Right kidney (tissue), 1 donor: ENCODE measurements at regions not wholly inside any gene's neighbourhood (a gene's known extent, or its start where the extent isn't known, plus 50 kb on each side); places are given as distances from the start of the nearest gene placed in this dataset.

Source experiments
- DNase-seq: peaks from one replicate; pipeline ENCODE4 v3.0.0-alpha.2; 2016

- no peak for DNase-seq
These were observed 220.1 kb upstream of the GSE1 start for GRCh38 chr16:85392756-85393673.

- peak; percentile 78 for DNase-seq
These were observed 219.3 kb upstream of the GSE1 start for GRCh38 chr16:85393674-85394451.

- DNase-seq, result no peak
These were observed 218.5 kb upstream of the GSE1 start for GRCh38 chr16:85394456-85395206.

- peak; percentile 66 for DNase-seq
These were observed 217.8 kb upstream of the GSE1 start for GRCh38 chr16:85395207-85395912.

- DNase-seq, result peak; percentile 66
These were observed 216.9 kb upstream of the GSE1 start for GRCh38 chr16:85395913-85396878.

DNA sequence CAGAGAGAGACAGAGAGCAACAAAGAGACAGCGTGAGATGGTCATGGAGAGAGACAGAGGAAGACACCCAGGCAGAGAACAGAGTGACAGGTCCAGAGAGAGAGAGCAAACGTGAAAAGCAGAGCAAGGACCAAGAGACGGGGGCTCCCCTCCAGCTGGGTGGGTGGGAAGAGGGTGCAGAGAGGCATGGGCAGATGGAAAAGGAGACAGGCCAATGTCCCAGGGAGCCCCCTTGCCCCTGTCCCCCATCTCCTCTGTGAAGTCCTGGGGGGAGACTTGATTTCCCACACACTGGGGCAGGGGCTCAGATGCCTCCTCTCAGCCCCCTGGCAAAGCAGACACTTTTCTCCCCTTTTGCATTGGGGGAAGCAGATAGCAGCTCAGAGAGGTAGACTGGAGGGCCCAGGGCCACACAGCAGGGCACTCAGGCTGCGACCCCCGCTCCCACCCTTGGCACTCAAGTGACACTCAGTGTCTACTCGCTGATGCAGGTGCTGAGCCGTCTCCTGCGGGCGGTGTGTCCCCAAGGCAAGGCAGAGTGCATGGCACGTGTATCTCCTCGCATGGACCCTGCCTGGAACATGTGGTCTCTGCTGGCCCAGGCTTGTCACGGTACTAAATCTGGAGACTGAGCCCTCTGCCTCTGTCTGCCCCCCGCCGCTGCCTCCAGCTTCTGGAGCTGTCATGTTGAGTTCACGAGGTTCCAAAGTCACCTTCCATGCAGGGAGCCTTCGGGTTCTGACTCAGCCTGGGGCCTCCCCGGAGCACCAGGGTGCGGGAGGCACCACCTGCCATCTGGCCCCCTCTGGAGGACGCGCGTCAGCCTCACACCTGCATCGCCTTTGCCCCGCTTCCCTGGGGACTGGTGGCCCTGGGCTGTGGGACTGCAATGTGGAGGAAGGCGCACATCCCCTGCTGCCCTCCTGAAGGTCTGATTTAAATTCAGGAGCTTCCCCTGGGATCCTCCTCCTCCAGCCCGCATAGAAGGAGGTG lies 215.9 kb upstream of the GSE1 start:
- DNase-seq, result no peak

GRCh38 chr16:85398050-85398451 lies 215.1 kb upstream of the GSE1 start:
- no peak for DNase-seq

- DNase-seq, result no peak
These were observed 214.2 kb upstream of the GSE1 start for GRCh38 chr16:85398688-85399582.

- DNase-seq, result peak; percentile 45
These were observed 213.4 kb upstream of the GSE1 start for GRCh38 chr16:85399583-85400284.

- DNase-seq, result no peak
These were observed 212.6 kb upstream of the GSE1 start for GRCh38 chr16:85400305-85401205.

- no peak for DNase-seq
These were observed 211.7 kb upstream of the GSE1 start for GRCh38 chr16:85401370-85401916.

DNA sequence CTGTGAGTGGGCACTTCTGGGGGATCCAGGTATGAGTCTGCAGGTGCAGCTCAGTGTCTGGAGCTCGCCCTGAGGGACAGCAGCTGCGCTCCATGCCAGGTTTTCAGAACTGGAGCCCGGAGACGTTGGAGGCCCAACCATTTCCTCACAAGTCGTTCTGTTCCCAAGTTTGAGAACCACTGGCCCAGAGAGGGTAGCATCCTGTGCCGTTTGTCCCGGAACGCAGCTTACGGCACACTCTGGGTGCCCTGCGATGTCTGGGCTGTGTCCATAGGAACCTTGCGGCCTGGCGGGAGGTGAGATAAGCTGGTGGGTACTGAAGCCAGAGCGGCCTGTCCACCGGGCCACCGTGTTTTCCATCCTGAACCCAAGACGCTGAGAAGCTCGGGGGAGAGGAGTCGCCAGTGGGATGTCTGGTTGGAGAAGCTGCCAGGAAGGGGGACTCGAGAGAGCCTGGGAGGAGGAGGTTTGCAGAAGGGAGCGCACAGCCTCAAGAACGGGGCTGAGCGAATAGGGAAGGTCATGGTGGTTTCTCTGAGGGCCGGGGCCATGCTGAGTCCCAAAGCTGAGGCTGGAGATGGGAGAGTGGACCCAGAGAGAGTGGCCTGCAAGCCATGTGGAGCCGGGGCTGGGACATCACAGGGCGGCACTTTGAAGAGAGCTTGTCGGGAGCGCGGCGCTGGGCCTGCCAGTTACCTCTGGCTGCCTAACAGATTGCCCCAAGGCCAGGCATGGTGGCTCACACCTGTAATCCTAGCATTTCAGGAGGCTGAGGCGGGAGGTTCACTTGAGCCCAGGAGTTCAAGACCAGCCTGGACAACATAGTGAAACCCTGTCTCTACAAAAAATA lies 211.0 kb upstream of the GSE1 start:
- DNase-seq, result no peak

DNA sequence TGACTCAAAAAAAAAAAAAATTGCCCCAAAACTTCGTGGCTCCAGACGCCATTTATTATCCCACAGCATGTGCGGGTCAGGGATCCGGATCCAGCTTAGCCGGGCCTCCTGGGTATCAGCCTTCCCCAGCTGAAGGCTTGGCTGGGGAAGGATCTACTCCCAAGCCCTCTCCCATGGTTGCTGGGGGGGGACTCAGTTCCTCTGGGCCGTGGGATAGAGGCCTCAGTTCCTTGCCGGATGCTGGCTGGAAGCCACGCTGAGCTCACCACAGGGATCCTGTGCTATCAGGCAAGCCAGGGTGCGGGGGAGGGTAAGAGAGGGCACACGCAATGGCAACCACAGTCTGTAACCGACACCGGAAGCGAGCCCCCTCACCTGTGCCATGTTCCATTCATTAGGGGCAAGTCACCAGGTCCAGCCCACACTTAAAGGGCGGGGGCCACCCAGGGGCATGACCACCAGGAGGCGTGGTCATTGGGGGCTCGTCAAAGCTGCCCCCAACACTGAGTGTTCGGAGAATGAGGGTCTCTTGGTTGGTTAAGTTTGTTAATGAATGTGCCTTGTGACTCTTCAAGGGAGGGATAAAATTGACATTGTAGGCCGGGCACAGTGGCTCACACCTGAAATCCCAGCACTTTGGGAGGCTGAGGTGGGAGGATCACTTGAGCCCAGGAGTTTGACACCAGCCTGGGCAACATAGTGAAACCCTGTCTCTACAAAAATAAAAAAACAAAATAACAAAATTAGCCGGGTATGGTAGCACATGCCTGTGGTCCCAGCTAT lies 210.0 kb upstream of the GSE1 start:
- no peak for DNase-seq

DNA sequence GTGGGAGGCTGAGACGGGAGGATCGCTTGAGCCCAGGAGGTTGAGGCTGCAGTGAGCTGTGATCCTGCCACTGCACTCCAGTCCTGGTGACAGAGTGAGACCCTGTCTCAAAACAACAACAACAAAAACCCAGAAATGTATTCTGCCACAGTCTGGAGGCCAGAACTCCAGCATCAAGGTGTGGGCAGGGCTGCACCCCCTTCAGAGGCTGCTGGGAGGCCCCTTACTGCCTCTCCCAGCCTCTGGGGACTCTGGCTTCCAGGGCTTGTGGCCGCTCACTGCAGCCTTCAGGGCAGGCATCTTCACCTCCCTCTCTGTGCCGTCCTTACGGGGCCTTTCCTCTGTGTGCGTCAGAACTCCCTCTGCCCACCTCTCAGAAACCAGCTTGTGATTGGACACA lies 209.4 kb upstream of the GSE1 start:
- DNase-seq, result no peak
